ENCODE measurements at regions not wholly inside any gene's neighbourhood (a gene's known extent, or its start where the extent isn't known, plus 50 kb on each side); places are given as distances from the start of the nearest gene placed in this dataset.

DNA sequence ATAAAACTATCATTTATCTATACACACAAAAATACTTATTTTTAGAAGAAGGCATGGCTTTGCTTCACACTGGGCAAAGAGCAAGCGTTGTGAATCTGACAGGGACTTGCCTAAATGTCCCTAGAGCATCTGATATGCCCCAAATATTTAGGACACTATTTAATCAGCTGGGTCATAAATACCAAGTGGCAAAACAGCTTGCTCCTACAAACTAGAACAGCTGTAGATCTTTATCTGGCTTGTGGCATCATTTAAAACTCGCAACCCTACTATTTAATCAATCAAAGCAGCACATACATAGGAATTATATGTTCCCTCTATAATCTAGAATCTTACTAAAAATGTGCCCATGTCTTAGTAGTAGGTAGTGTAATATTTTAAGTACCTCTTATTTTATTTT, 999.5 kb downstream of the JRKL start:
- TF ChIP-seq, protein P1, sequence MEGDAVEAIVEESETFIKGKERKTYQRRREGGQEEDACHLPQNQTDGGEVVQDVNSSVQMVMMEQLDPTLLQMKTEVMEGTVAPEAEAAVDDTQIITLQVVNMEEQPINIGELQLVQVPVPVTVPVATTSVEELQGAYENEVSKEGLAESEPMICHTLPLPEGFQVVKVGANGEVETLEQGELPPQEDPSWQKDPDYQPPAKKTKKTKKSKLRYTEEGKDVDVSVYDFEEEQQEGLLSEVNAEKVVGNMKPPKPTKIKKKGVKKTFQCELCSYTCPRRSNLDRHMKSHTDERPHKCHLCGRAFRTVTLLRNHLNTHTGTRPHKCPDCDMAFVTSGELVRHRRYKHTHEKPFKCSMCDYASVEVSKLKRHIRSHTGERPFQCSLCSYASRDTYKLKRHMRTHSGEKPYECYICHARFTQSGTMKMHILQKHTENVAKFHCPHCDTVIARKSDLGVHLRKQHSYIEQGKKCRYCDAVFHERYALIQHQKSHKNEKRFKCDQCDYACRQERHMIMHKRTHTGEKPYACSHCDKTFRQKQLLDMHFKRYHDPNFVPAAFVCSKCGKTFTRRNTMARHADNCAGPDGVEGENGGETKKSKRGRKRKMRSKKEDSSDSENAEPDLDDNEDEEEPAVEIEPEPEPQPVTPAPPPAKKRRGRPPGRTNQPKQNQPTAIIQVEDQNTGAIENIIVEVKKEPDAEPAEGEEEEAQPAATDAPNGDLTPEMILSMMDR (IDR thresholded peaks at IDR 0.05) = no peak
- no peak for TF ChIP-seq POLR2A (IDR thresholded peaks at IDR 0.05)

Data from esophagus squamous epithelium (tissue), 4 donors.